ENCODE measurements at regions not wholly inside any gene's neighbourhood (a gene's known extent, or its start where the extent isn't known, plus 50 kb on each side); places are given as distances from the start of the nearest gene placed in this dataset.

GRCh38 chr19:23855676-23856075 lies 59.0 kb upstream of the ZNF726 start:
- Mint-ChIP-seq H3K27ac (no peak overlapping the region), H3K9me3 (peaks cover 57% of the 10 kb centered on the region), H3K4me1 (ENCODE audit: low read depth) (no peaks in the 10 kb centered on the region), H3K27me3 (no peaks in the 10 kb centered on the region), H3K4me3 (no peak overlapping the region), H3K36me3 (ENCODE audit: low read depth) (no peaks in the 10 kb centered on the region)
- intact Hi-C loops (cut with micrococcal nuclease), result no loop called here

- H3K27ac Mint-ChIP-seq, result no peak overlapping the region
- H3K4me3 Mint-ChIP-seq, result no peak overlapping the region
- H3K9me3 Mint-ChIP-seq, result peaks cover 78% of the 10 kb centered on the region
- H3K27me3 Mint-ChIP-seq, result no peaks in the 10 kb centered on the region
- H3K4me1 Mint-ChIP-seq (ENCODE audit: low read depth), result no peaks in the 10 kb centered on the region
- H3K36me3 Mint-ChIP-seq (ENCODE audit: low read depth), result no peaks in the 10 kb centered on the region
- intact Hi-C loops (cut with micrococcal nuclease), result no loop called here
Measured at GRCh38 chr19:23851966-23852365, 62.7 kb upstream of the ZNF726 start.

DNA sequence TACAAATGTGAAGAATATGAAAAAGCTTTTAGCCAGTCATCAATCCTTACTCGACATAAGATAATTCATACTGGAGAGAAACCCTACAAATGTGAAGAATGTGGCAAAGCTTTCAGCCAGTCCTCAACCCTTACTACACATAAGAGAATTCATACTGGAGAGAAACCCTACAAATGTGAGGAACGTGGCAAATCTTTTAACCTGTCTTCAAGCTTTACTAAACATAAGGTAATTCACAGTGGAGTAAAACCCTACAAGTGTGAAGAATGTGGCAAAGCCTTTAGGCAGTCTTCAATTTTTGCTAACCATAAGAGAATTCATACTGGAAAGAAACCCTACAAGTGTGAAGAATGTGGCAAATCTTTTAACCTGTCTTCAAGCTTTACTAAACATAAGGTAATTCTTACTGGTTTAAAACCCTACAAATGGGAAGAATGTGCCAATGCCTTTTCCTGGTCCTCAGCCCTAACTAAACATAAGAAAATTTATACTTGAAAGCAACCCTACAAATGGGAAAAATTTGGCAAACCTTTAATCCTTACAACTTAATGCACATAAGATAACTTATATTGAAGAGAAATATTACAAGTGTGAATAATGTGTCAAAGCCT lies 74.1 kb upstream of the ZNF681 start:
- intact Hi-C loops (cut with micrococcal nuclease), result no loop called here
- no peaks in the 10 kb centered on the region for H3K4me1 Mint-ChIP-seq (ENCODE audit: low read depth)
- peaks cover 68% of the 10 kb centered on the region for H3K9me3 Mint-ChIP-seq
- H3K36me3 Mint-ChIP-seq (ENCODE audit: low read depth), result no peaks in the 10 kb centered on the region
- H3K4me3 Mint-ChIP-seq, result no peak overlapping the region
- H3K27ac Mint-ChIP-seq, result no peak overlapping the region
- no peaks in the 10 kb centered on the region for H3K27me3 Mint-ChIP-seq

DNA sequence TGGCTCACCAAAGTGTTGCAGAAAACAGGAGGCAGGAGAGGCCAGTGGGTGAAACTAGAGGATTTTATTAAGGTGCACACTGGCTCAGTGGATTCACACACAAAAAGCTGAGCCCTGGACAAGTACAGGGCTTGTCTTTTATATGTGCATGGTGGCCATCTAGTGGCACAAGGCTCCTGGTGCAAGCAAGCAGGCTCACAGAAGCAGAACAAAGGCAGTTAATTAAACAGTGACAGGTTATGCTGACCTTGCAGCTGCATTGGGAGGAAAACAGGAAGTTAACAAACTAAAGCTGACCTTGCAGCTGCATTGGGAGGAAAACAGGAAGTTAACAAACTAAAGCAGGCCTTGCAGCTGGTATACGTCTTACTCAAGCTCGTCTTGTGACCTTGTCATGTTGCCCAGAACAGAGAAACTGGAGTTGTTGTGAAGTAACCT lies 65.3 kb upstream of the ZNF681 start:
- no peak overlapping the region for H3K27ac Mint-ChIP-seq
- intact Hi-C loops (cut with micrococcal nuclease), result no loop called here
- peaks cover 56% of the 10 kb centered on the region for H3K9me3 Mint-ChIP-seq
- H3K27me3 Mint-ChIP-seq, result no peaks in the 10 kb centered on the region
- no peak overlapping the region for H3K4me3 Mint-ChIP-seq
- no peaks in the 10 kb centered on the region for H3K4me1 Mint-ChIP-seq (ENCODE audit: low read depth)
- no peaks in the 10 kb centered on the region for H3K36me3 Mint-ChIP-seq (ENCODE audit: low read depth)

GRCh38 chr19:23822735-23823134 lies 64.0 kb upstream of the ZNF681 start:
- no peaks in the 10 kb centered on the region for H3K4me1 Mint-ChIP-seq (ENCODE audit: low read depth)
- H3K4me3 Mint-ChIP-seq, result no peak overlapping the region
- peaks cover 66% of the 10 kb centered on the region for H3K9me3 Mint-ChIP-seq
- no peaks in the 10 kb centered on the region for H3K27me3 Mint-ChIP-seq
- no peak overlapping the region for H3K27ac Mint-ChIP-seq
- intact Hi-C loops (cut with micrococcal nuclease), result no loop called here
- H3K36me3 Mint-ChIP-seq (ENCODE audit: low read depth), result no peaks in the 10 kb centered on the region

GRCh38 chr19:23817519-23817918 lies 58.8 kb upstream of the ZNF681 start:
- intact Hi-C loops (cut with micrococcal nuclease), result no loop called here
- no peak overlapping the region for H3K4me3 Mint-ChIP-seq

DNA sequence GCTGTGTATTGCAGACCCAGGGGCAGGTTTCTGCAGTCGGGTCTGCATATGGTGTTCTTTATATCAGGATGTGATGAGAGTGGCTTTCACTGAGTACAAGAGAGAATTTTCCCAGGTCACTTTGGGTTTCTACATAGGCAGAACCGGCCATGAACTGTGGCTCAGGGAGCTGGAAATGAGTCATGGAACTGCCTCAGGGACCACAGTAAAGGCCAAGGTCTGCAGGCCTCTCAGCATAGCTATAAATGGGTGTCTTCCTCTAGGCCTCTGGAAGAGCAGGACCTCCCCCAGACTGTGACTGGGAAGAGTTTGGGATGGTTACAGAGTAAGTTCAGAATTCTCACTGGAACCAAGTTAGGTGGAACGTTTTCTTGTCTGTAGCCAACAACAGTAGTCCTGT lies 51.8 kb upstream of the ZNF681 start:
- Mint-ChIP-seq H3K4me1 (ENCODE audit: low read depth) (no peaks in the 10 kb centered on the region), H3K4me3 (no peak overlapping the region), H3K27me3 (no peaks in the 10 kb centered on the region), H3K36me3 (ENCODE audit: low read depth) (no peaks in the 10 kb centered on the region), H3K9me3 (peaks cover 17% of the 10 kb centered on the region), H3K27ac (no peak overlapping the region)
- intact Hi-C loops (cut with micrococcal nuclease), result no loop called here

More at GRCh38 chr19:23817519-23817918, 58.8 kb upstream of the ZNF681 start:
- no peaks in the 10 kb centered on the region for H3K27me3 Mint-ChIP-seq
- peaks cover 51% of the 10 kb centered on the region for H3K9me3 Mint-ChIP-seq
- no peaks in the 10 kb centered on the region for H3K36me3 Mint-ChIP-seq (ENCODE audit: low read depth)
- H3K27ac Mint-ChIP-seq, result no peak overlapping the region
- no peaks in the 10 kb centered on the region for H3K4me1 Mint-ChIP-seq (ENCODE audit: low read depth)

All from dendritic cell treated with granulocyte-macrophage colony-stimulating factor and Interleukin-4, amounts not matched to agents 40 ng/mL and 50 ng/mL, for 4 days (primary cell).